ENCODE measurements at regions not wholly inside any gene's neighbourhood (a gene's known extent, or its start where the extent isn't known, plus 50 kb on each side); places are given as distances from the start of the nearest gene placed in this dataset.
"Not testable (repeated sequence)": the region's sequence is repeated elsewhere in the genome, so short reads cannot be mapped to it uniquely, and the experiment has no call there.

DNA sequence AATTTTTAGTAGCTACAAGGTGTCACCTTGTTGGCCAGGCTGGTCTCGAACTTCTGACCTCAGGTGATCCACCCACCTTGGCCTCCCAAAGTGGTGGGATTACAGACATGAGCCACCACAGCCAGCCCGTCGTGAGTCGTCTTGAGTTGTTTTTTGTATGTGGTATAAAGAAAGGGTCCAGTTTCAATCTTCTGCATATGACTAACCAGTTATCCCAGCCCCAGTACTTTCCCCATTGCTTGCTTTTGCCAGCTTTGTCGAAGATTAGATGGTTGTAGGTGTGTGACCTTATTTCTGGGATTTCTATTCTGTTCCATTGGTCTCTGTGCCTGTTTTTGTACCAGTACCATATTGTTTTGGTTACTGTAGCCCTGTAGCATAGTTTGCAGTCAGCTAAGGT, 105.9 kb downstream of the OR13H1 start:
- Histone ChIP-seq H3K36me3 (ENCODE audit: low read depth, low read length) (no peaks in the 10 kb centered on the region), H3K4me2 (ENCODE audit: low read length) (no peak overlapping the region; the same call in 1 of the 2 replicates), H3K9me2 (replicated peaks; ENCODE audit: low read length) (no peaks in the 10 kb centered on the region), H3F3A (ENCODE audit: low read length, unreplicated experiment) (no peaks in the 10 kb centered on the region), H2AFZ (ENCODE audit: low read length) (no peak overlapping the region), H3K9ac (ENCODE audit: low read length) (no peak overlapping the region), H3K4me3 (ENCODE audit: low read length) (no peak overlapping the region), H3K27me3 (ENCODE audit: low read length) (no peaks in the 10 kb centered on the region), H3K27ac (ENCODE audit: low read length) (peak overlapping the region; percentile 76), H3K79me2 (ENCODE audit: low read length) (no peaks in the 10 kb centered on the region), H4K20me1 (ENCODE audit: low read length) (no peaks in the 10 kb centered on the region), H3K9me3 (ENCODE audit: low read length) (no peaks in the 10 kb centered on the region), H3K4me1 (ENCODE audit: insufficient read depth, low read length) (peaks cover 18% of the 10 kb centered on the region)
- CTCF ChIA-PET, result no interaction called here
- TF ChIP-seq EZH2phosphoT487 (IDR thresholded peaks at IDR 0.05; ENCODE audit: borderline replicate concordance, low read length), result no peak
- TF ChIP-seq, protein P1, sequence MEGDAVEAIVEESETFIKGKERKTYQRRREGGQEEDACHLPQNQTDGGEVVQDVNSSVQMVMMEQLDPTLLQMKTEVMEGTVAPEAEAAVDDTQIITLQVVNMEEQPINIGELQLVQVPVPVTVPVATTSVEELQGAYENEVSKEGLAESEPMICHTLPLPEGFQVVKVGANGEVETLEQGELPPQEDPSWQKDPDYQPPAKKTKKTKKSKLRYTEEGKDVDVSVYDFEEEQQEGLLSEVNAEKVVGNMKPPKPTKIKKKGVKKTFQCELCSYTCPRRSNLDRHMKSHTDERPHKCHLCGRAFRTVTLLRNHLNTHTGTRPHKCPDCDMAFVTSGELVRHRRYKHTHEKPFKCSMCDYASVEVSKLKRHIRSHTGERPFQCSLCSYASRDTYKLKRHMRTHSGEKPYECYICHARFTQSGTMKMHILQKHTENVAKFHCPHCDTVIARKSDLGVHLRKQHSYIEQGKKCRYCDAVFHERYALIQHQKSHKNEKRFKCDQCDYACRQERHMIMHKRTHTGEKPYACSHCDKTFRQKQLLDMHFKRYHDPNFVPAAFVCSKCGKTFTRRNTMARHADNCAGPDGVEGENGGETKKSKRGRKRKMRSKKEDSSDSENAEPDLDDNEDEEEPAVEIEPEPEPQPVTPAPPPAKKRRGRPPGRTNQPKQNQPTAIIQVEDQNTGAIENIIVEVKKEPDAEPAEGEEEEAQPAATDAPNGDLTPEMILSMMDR (conservative IDR thresholded peaks at IDR 0.05; ENCODE audit: low read depth, low read length), result no peak
- BruUV-seq (replicated peaks), result no TSS peak
- no peak for ATAC-seq
- intact Hi-C loops (cut with micrococcal nuclease), result no loop called here
- DNase-seq, result peak; percentile 29
- POLR2A ChIA-PET (ENCODE audit: unreplicated experiment), result no interaction called here

DNA sequence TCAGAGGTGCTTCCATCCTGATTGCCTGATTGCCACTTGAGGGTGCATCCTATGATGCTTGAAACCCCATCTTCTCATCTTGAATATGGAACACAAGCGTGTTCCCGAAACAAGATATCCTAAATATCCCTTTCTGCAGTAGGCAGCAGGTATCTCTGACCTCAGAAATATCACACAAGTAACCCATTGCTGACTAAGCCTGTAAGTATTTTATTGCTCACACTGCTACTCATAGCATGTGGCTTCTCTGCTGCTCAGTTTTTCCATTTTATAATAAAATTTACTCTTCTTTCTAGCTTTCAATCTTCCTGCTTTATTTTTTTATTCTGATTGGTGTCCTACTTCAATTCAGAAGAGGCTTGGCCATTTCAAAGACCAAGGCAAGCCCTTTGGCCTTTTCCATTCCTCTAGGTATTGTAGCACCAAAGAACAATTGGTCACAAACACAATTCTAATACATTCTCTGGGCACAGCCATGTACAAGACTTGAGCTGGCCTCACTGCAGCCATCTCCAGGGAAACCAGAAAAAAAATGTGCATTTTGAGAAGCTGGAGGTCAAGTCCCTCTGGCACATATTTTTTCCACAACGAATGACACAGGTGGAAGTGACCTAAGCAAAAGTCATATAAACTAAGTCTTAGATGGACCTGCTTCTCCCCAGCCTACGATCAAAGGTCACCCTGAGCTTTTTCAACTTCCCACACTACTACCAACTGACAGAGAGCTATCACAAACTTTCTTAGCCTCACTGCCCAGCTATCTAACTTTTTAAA, 107.0 kb downstream of the OR13H1 start:
- no peaks in the 10 kb centered on the region for H3K27me3 ChIP-seq (ENCODE audit: low read length)
- no peaks in the 10 kb centered on the region for H3K9me2 ChIP-seq (replicated peaks; ENCODE audit: low read length)
- H3K4me2 ChIP-seq (ENCODE audit: low read length), result peak overlapping the region; percentile 54
- no peak overlapping the region for H3K9ac ChIP-seq (ENCODE audit: low read length)
- intact Hi-C loops (cut with micrococcal nuclease), result no loop called here
- BruUV-seq (replicated peaks), result no TSS peak
- H3K79me2 ChIP-seq (ENCODE audit: low read length), result no peaks in the 10 kb centered on the region
- no peaks in the 10 kb centered on the region for H3K36me3 ChIP-seq (ENCODE audit: low read depth, low read length)
- CTCF ChIA-PET, result no interaction called here
- no peak overlapping the region for H3K4me3 ChIP-seq (ENCODE audit: low read length)
- peaks cover 18% of the 10 kb centered on the region for H3K4me1 ChIP-seq (ENCODE audit: insufficient read depth, low read length)
- H2AFZ ChIP-seq (ENCODE audit: low read length), result no peak overlapping the region
- ATAC-seq (peak; percentile 89), DNase-seq (peak; percentile 68)
- POLR2A ChIA-PET (ENCODE audit: unreplicated experiment), result no interaction called here
- peak overlapping the region; percentile 76 for H3K27ac ChIP-seq (ENCODE audit: low read length)
- TF ChIP-seq EZH2phosphoT487 (IDR thresholded peaks at IDR 0.05; ENCODE audit: borderline replicate concordance, low read length), result no peak
- TF ChIP-seq, protein P1 (conservative IDR thresholded peaks at IDR 0.05; ENCODE audit: low read depth, low read length), result no peak
- no peak for TF ChIP-seq EZH2 (IDR thresholded peaks at IDR 0.05; ENCODE audit: low read length, unreplicated experiment)
- no peaks in the 10 kb centered on the region for H4K20me1 ChIP-seq (ENCODE audit: low read length)
- H3K9me3 ChIP-seq (ENCODE audit: low read length), result no peaks in the 10 kb centered on the region
- H3F3A ChIP-seq (ENCODE audit: low read length, unreplicated experiment), result no peaks in the 10 kb centered on the region

DNA sequence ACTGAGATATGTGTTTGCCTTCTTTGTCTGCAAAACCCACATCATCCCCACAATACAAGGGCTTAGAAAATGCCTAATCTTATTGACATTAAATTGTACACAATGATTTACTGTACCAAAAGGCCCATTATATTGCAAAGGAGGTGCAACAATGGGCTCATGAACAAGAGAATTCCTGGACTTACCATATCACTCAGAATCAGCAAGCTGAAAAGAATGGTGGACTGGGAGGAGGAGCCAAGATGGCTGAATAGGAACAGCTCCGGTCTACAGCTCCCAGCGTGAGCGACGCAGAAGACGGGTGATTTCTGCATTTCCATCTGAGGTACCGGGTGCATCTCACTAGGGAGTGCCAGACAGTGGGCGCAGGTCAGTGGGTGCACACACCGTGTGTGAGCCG, 119.9 kb downstream of the OR13H1 start:
- ATAC-seq; intact Hi-C loops (cut with micrococcal nuclease); H3K9me3 ChIP-seq (ENCODE audit: low read length); H3K27ac ChIP-seq (ENCODE audit: low read length); H3K4me2 ChIP-seq (ENCODE audit: low read length); H3K9ac ChIP-seq (ENCODE audit: low read length); H3K27me3 ChIP-seq (ENCODE audit: low read length); DNase-seq; H3K4me3 ChIP-seq (ENCODE audit: low read length); H3K4me1 ChIP-seq (ENCODE audit: insufficient read depth, low read length); CTCF ChIA-PET; H2AFZ ChIP-seq (ENCODE audit: low read length); H3F3A ChIP-seq (ENCODE audit: low read length, unreplicated experiment); BruUV-seq (replicated peaks); H3K9me2 ChIP-seq (replicated peaks; ENCODE audit: low read length); POLR2A ChIA-PET (ENCODE audit: unreplicated experiment); H3K36me3 ChIP-seq (ENCODE audit: low read depth, low read length); H3K79me2 ChIP-seq (ENCODE audit: low read length); H4K20me1 ChIP-seq (ENCODE audit: low read length): not testable (repeated sequence)
